ENCODE measurements at regions not wholly inside any gene's neighbourhood (a gene's known extent, or its start where the extent isn't known, plus 50 kb on each side); places are given as distances from the start of the nearest gene placed in this dataset.

GRCh38 chr18:25825979-25826776, 264.2 kb downstream of the SS18 start:
- Mint-ChIP-seq H3K36me3 (ENCODE audit: low read depth) (no peaks in the 10 kb centered on the region), H3K9me3 (no peaks in the 10 kb centered on the region), H3K27ac (ENCODE audit: unreplicated experiment) (peak overlapping the region; percentile 53), H3K27me3 (ENCODE audit: low read depth) (no peaks in the 10 kb centered on the region), H3K4me1 (peaks cover 43% of the 10 kb centered on the region), H3K4me3 (no peak overlapping the region)
- DNase-seq (ENCODE audit: low read depth, low spot score) = no peak
- TF ChIP-seq CTCF (conservative IDR thresholded peaks at IDR 0.05) = no peak

GRCh38 chr18:25825056-25825455, 265.4 kb downstream of the SS18 start:
- no peak for TF ChIP-seq CTCF (conservative IDR thresholded peaks at IDR 0.05)
- no peaks in the 10 kb centered on the region for H3K9me3 Mint-ChIP-seq
- H3K27ac Mint-ChIP-seq (ENCODE audit: unreplicated experiment) = no peak overlapping the region
- peaks cover 48% of the 10 kb centered on the region for H3K4me1 Mint-ChIP-seq
- H3K36me3 Mint-ChIP-seq (ENCODE audit: low read depth) = no peaks in the 10 kb centered on the region
- H3K27me3 Mint-ChIP-seq (ENCODE audit: low read depth) = no peaks in the 10 kb centered on the region
- DNase-seq (ENCODE audit: low read depth, low spot score) = no peak
- H3K4me3 Mint-ChIP-seq = no peak overlapping the region

GRCh38 chr18:25819746-25820363, 270.6 kb downstream of the SS18 start:
- no peak for TF ChIP-seq CTCF (conservative IDR thresholded peaks at IDR 0.05)
- Mint-ChIP-seq H3K36me3 (ENCODE audit: low read depth) (no peaks in the 10 kb centered on the region), H3K9me3 (no peaks in the 10 kb centered on the region), H3K4me3 (peak overlapping the region; percentile 21), H3K4me1 (peaks cover 36% of the 10 kb centered on the region), H3K27me3 (ENCODE audit: low read depth) (no peaks in the 10 kb centered on the region), H3K27ac (ENCODE audit: unreplicated experiment) (no peak overlapping the region)
- DNase-seq (ENCODE audit: low read depth, low spot score) = no peak

GRCh38 chr18:25818505-25818904, 271.9 kb downstream of the SS18 start:
- no peaks in the 10 kb centered on the region for H3K27me3 Mint-ChIP-seq (ENCODE audit: low read depth)
- TF ChIP-seq CTCF (conservative IDR thresholded peaks at IDR 0.05) = no peak

GRCh38 chr18:25817546-25818237, 272.7 kb downstream of the SS18 start:
- Mint-ChIP-seq H3K4me1 (peaks cover 43% of the 10 kb centered on the region), H3K27me3 (ENCODE audit: low read depth) (no peaks in the 10 kb centered on the region), H3K9me3 (no peaks in the 10 kb centered on the region), H3K36me3 (ENCODE audit: low read depth) (no peaks in the 10 kb centered on the region), H3K4me3 (no peak overlapping the region), H3K27ac (ENCODE audit: unreplicated experiment) (no peak overlapping the region)
- DNase-seq (ENCODE audit: low read depth, low spot score) = no peak
- TF ChIP-seq CTCF (conservative IDR thresholded peaks at IDR 0.05) = no peak

More at GRCh38 chr18:25818505-25818904, 271.9 kb downstream of the SS18 start:
- H3K27ac Mint-ChIP-seq (ENCODE audit: unreplicated experiment) = peak overlapping the region; percentile 54
- H3K4me1 Mint-ChIP-seq = peaks cover 38% of the 10 kb centered on the region
- H3K36me3 Mint-ChIP-seq (ENCODE audit: low read depth) = no peaks in the 10 kb centered on the region
- DNase-seq (ENCODE audit: low read depth, low spot score) = no peak
- no peak overlapping the region for H3K4me3 Mint-ChIP-seq
- no peaks in the 10 kb centered on the region for H3K9me3 Mint-ChIP-seq
